Fibroblast of skin of scalp (primary cell): ENCODE measurements at regions not wholly inside any gene's neighbourhood (a gene's known extent, or its start where the extent isn't known, plus 50 kb on each side); places are given as distances from the start of the nearest gene placed in this dataset.

Source experiments
- DNase-seq: peaks from one replicate; pipeline ENCODE4 v3.0.0-alpha.2; 2013

DNA sequence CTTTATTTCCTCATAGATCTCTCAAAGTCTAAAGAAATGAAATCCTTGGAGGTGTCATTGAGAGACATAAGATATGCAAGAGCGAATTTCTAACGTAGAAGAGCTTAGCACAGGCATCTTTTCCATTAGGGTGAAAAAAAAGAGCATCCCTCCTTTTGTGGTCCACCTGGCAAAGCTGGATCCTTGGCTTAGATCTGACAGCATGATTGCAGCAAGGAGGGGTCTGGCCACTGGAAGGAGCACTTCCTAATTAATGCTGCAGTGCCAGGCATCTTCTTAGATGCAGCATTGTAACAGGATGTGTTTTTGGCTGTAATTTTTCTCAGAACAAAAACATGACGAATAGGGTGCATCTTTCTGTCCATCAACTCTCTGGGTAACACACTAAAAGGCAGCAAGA lies 60.1 kb upstream of the TFAP2D start:
- DNase-seq = no peak

DNA sequence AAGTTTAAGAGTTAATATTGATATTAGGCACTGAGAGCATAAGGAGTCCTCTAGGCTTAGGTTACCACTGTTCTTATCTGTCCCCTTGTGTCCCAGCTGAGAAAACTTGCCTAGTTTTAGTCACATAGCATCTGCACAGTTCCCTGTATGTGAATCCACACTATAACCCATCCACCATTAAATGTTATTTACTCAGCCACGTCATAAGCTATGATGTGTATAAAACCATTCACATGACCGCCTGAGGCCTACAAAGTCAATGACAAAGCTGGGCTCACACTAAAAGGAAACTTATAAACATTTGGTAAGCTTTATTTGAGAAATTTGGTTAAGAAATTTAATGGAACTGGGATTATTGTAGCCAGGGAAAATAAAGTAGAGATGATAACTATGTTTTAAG lies 59.2 kb upstream of the TFAP2D start:
- DNase-seq = no peak

DNA sequence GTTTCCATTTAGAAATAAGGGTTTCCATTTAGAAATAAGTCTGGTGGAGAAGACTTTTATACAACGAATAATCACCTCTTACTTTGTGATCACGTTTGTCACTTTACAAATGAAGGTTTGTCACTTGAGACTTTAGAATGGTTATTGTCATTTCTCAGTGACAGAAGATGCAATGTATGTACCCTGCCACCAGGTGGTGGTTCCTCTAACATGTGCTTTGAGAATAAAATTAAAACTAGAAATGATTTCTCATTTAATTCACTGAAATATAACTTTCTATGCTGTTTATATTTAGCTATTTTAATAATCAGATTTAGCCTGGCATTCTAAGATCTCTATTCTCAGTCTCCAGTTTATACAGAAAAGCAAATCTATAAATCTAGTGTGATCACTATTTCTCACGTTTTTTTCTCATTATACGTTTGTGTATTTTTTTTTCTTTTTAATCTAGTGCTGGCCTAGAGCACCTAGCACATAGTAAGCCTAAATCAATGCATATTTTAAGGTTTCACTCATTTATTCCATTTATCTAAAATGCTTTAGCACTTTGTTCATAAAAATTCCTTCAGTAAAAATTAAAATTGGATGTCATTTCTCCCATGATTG lies 57.4 kb upstream of the TFAP2D start:
- DNase-seq = no peak

DNA sequence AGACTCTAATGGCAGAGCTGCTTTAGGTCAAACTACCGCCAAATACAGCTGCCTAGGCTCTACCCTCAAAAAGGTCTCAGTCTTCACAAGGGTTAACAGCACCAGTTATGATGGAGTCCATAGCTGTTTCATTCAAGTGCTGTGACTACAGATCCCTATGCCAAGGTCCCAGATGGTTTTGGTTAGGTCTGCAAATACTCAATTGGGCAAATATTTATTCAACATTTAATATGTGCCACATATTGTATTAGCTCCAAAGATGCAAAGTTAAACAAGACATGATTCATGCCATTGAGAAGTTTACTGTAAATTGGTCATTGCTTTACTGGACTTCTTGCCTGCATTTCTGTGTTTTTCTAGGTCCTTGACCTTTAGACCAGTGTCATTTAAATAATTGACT lies 55.8 kb upstream of the TFAP2D start:
- no peak for DNase-seq

DNA sequence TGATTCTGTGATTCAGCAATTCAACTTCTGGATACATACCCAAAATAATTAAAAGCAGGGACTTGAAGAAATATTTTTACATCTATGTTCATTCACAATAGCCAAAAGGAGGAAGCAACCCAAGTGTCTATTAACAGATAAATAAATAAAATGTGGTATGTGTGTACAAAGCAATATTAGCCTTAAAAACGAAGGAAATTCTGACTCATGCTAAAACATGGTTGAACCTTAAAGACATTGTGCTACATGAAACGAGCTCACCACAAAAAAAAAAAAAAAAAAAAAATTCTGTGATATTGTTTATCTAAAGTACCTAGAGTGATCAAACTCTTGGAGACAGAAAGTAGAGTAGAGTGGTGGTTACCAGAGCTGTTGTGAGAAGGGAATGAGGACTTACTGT lies 54.8 kb upstream of the TFAP2D start:
- DNase-seq = no peak

DNA sequence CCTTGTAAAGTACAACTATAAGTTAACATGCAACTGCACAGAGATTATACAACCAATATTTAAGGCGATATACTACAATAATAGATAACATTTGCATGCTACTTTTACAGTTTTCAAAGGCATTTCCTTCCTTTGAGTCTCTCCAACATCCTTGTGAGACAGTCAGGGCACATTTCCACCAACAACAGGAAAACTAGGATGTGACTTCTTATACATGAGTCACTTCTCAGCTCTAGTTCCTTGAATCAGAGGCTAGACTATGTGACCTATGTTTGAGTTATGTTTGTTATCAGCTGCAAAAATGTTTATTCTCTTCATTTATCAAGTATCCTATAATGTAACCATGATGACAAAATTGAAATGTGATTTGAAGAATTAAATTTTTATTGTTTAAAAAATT lies 51.7 kb upstream of the TFAP2D start:
- no peak for DNase-seq
